ENCODE measurements at regions not wholly inside any gene's neighbourhood (a gene's known extent, or its start where the extent isn't known, plus 50 kb on each side); places are given as distances from the start of the nearest gene placed in this dataset.

GRCh38 chr6:14533446-14533845, 415.9 kb downstream of the CD83 start:
- H3K9me3 Mint-ChIP-seq: peaks cover 2% of the 10 kb centered on the region
- H3K4me3 Mint-ChIP-seq: no peak overlapping the region
- no peaks in the 10 kb centered on the region for H3K27me3 Mint-ChIP-seq
- H3K36me3 Mint-ChIP-seq (ENCODE audit: low read depth): no peaks in the 10 kb centered on the region
- ATAC-seq (no peak), DNase-seq (no peak)
- TF ChIP-seq CTCF (IDR thresholded peaks at IDR 0.05): no peak
- H3K4me1 Mint-ChIP-seq (ENCODE audit: low read depth): peaks cover 8% of the 10 kb centered on the region
- CTCF ChIA-PET: no interaction called here
- no peak overlapping the region for H3K27ac Mint-ChIP-seq
- POLR2A ChIA-PET: no interaction called here
- intact Hi-C loops (cut with micrococcal nuclease): no loop called here

DNA sequence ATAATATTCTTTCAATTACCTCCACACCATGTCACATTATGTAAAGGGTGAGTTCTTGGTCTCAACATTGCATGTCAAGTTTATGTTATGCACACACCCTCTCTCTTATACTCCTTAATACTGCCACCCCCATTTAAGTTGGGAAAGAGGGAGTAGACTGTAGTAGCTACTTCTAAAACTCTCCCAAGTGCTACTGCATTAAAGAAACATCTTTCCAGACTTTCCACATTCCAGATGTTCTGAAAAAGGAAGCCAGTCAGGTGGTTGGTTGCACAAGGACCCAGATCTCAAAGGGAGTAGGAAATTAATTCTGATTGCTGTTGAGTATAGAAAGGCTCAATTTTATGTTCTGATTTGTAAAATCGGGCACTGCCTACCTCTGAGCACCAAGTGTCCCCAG, 419.5 kb downstream of the CD83 start:
- intact Hi-C loops (cut with micrococcal nuclease): no loop called here
- no peak overlapping the region for H3K4me3 Mint-ChIP-seq
- TF ChIP-seq CTCF (IDR thresholded peaks at IDR 0.05): no peak
- no peak overlapping the region for H3K27ac Mint-ChIP-seq
- peaks cover 12% of the 10 kb centered on the region for H3K4me1 Mint-ChIP-seq (ENCODE audit: low read depth)
- CTCF ChIA-PET: no interaction called here
- H3K36me3 Mint-ChIP-seq (ENCODE audit: low read depth): no peaks in the 10 kb centered on the region
- POLR2A ChIA-PET: no interaction called here
- ATAC-seq (no peak), DNase-seq (no peak)
- no peaks in the 10 kb centered on the region for H3K27me3 Mint-ChIP-seq
- H3K9me3 Mint-ChIP-seq: peaks cover 2% of the 10 kb centered on the region

- intact Hi-C loops (cut with micrococcal nuclease): no loop called here
- CTCF ChIA-PET: no interaction called here
These were observed 422.7 kb downstream of the CD83 start for GRCh38 chr6:14540276-14540675.

GRCh38 chr6:14540810-14541540, 423.4 kb downstream of the CD83 start:
- no peak for TF ChIP-seq CTCF (IDR thresholded peaks at IDR 0.05)
- Mint-ChIP-seq H3K4me1 (ENCODE audit: low read depth) (peaks cover 25% of the 10 kb centered on the region), H3K9me3 (peaks cover 2% of the 10 kb centered on the region), H3K27me3 (no peaks in the 10 kb centered on the region), H3K27ac (peak overlapping the region; percentile 12), H3K4me3 (no peak overlapping the region), H3K36me3 (ENCODE audit: low read depth) (no peaks in the 10 kb centered on the region)
- POLR2A ChIA-PET: interaction anchor here (1.0 kb wide), 1 partner anchor 11 kb away, joined by 4 read pairs; no protein-coding TSS in a partner anchor
- DNase-seq (no peak), ATAC-seq (no peak)
- intact Hi-C loops (cut with micrococcal nuclease): no loop called here
- CTCF ChIA-PET: no interaction called here

More at GRCh38 chr6:14540276-14540675, 422.7 kb downstream of the CD83 start:
- Mint-ChIP-seq H3K27ac (no peak overlapping the region), H3K36me3 (ENCODE audit: low read depth) (no peaks in the 10 kb centered on the region), H3K4me3 (no peak overlapping the region), H3K4me1 (ENCODE audit: low read depth) (peaks cover 25% of the 10 kb centered on the region), H3K27me3 (no peaks in the 10 kb centered on the region), H3K9me3 (peaks cover 2% of the 10 kb centered on the region)
- no peak for ATAC-seq
- POLR2A ChIA-PET: interaction anchor here (1.0 kb wide), 1 partner anchor 10 kb away, joined by 4 read pairs; no protein-coding TSS in a partner anchor
- DNase-seq: no peak
- TF ChIP-seq CTCF (IDR thresholded peaks at IDR 0.05): no peak

- POLR2A ChIA-PET: interaction anchor here (0.8 kb wide), 1 partner anchor 193 kb away, joined by 3 read pairs; no protein-coding TSS in a partner anchor
These were observed 425.2 kb downstream of the CD83 start for GRCh38 chr6:14542670-14543366.

More at GRCh38 chr6:14542670-14543366, 425.2 kb downstream of the CD83 start:
- CTCF ChIA-PET: interaction anchor here (1.2 kb wide), 1 partner anchor 93 kb away, joined by 3 read pairs; no protein-coding TSS in a partner anchor
- Mint-ChIP-seq H3K9me3 (peaks cover 2% of the 10 kb centered on the region), H3K4me3 (no peak overlapping the region), H3K27ac (peak overlapping the region; percentile 44), H3K27me3 (no peaks in the 10 kb centered on the region), H3K36me3 (ENCODE audit: low read depth) (no peaks in the 10 kb centered on the region), H3K4me1 (ENCODE audit: low read depth) (peaks cover 25% of the 10 kb centered on the region)
- ATAC-seq: peak; percentile 99
- DNase-seq: peak; percentile 92
- intact Hi-C loops (cut with micrococcal nuclease): no loop called here
- TF ChIP-seq CTCF (IDR thresholded peaks at IDR 0.05): no peak
